ENCODE measurements at regions not wholly inside any gene's neighbourhood (a gene's known extent, or its start where the extent isn't known, plus 50 kb on each side); places are given as distances from the start of the nearest gene placed in this dataset.

DNA sequence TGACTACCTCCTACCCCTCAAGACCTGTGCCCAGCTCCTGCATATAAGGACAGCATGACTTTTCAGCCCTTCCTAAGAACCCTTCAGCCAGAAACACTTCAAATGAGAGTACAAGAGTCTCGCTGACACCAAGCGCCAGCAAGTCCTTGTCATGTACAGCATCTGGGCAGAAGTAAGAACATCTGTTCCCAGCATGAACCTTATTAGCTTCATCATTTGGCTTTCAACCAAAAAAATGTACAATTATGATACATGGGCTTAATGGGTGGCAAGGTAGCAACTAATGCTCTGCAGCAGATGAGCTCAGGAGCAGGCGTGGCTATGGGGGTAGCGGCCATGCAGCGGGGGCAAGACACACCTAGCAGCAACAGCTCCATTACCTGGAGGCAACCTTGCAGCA is 487.6 kb downstream of the COG6 start:
- WGBS (ENCODE audit: insufficient coverage, low coverage, low lambda C conversion rate, missing lambda C conversion rate), result 73% methylated on average over 5 of the region's 5 CpGs
- no peaks in the 10 kb centered on the region for H3K27me3 ChIP-seq
- H3K4me3 ChIP-seq, result no peak overlapping the region
- no peak for TF ChIP-seq POLR2A (IDR thresholded peaks at IDR 0.05)
- TF ChIP-seq, protein P1, sequence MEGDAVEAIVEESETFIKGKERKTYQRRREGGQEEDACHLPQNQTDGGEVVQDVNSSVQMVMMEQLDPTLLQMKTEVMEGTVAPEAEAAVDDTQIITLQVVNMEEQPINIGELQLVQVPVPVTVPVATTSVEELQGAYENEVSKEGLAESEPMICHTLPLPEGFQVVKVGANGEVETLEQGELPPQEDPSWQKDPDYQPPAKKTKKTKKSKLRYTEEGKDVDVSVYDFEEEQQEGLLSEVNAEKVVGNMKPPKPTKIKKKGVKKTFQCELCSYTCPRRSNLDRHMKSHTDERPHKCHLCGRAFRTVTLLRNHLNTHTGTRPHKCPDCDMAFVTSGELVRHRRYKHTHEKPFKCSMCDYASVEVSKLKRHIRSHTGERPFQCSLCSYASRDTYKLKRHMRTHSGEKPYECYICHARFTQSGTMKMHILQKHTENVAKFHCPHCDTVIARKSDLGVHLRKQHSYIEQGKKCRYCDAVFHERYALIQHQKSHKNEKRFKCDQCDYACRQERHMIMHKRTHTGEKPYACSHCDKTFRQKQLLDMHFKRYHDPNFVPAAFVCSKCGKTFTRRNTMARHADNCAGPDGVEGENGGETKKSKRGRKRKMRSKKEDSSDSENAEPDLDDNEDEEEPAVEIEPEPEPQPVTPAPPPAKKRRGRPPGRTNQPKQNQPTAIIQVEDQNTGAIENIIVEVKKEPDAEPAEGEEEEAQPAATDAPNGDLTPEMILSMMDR (IDR thresholded peaks at IDR 0.05), result no peak
- no peak for DNase-seq
- no peaks in the 10 kb centered on the region for H3K9me3 ChIP-seq
- ATAC-seq, result no peak
- intact Hi-C loops (cut with DNase I), result no loop called here
- H3K4me1 ChIP-seq, result no peaks in the 10 kb centered on the region
- H3K36me3 ChIP-seq, result no peaks in the 10 kb centered on the region
- no peak overlapping the region for H3K27ac ChIP-seq

GRCh38 chr13:40143559-40143958 is 488.1 kb downstream of the COG6 start:
- H3K4me3 ChIP-seq, result no peak overlapping the region
- ATAC-seq (no peak), DNase-seq (no peak)
- TF ChIP-seq, protein P1 (IDR thresholded peaks at IDR 0.05), result no peak
- TF ChIP-seq POLR2A (IDR thresholded peaks at IDR 0.05), result no peak
- H3K36me3 ChIP-seq, result no peaks in the 10 kb centered on the region
- H3K4me1 ChIP-seq, result no peaks in the 10 kb centered on the region
- H3K27me3 ChIP-seq, result no peaks in the 10 kb centered on the region
- no peak overlapping the region for H3K27ac ChIP-seq
- intact Hi-C loops (cut with DNase I), result no loop called here
- WGBS (ENCODE audit: insufficient coverage, low coverage, low lambda C conversion rate, missing lambda C conversion rate), result 86% methylated on average over 1 of the region's 6 CpGs
- no peaks in the 10 kb centered on the region for H3K9me3 ChIP-seq

DNA sequence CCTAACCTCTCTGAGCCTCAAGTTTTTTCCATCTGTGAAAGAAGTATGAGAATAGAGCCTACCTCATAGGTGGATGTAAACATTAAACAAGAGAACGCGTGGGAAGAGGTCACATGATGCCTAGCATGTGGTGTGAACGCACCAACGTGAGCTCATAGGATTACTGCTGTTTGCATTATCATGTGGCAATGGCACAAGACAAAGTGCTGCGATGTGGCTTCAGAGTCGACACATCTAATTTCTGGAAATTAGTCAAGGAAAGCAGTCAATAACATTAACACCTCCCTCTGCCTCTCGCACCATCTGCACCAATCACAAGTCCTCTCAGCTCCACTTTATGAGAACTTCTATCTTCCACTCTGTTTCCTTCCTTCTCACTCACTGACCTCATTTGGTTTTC is 489.7 kb downstream of the COG6 start:
- no peaks in the 10 kb centered on the region for H3K9me3 ChIP-seq
- no peaks in the 10 kb centered on the region for H3K4me1 ChIP-seq
- DNase-seq (no peak), ATAC-seq (no peak)
- intact Hi-C loops (cut with DNase I), result no loop called here
- H3K27ac ChIP-seq, result no peak overlapping the region
- 87% methylated on average over 5 of the region's 7 CpGs for WGBS (ENCODE audit: insufficient coverage, low coverage, low lambda C conversion rate, missing lambda C conversion rate)
- H3K4me3 ChIP-seq, result no peak overlapping the region
- H3K36me3 ChIP-seq, result no peaks in the 10 kb centered on the region
- TF ChIP-seq POLR2A (IDR thresholded peaks at IDR 0.05), result no peak
- TF ChIP-seq, protein P1 (IDR thresholded peaks at IDR 0.05), result no peak
- no peaks in the 10 kb centered on the region for H3K27me3 ChIP-seq

DNA sequence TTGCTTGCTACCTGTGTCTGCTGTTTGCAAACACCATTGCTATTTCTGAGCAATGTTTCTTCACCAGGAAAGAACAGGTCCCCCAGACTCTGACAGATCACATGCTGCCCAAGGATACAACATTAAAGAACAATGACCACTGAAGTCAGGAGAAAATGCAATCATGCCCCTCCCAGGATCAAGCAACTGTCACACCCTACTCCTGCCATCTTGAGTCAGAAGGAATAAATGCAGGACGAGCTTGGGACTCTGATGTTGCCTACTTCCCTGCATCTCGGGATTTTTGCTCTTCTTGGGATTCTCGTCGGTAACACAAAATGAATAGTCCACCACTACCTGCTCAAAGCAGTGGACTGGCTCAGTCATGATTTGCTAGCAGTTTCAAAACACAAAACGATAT is 490.6 kb downstream of the COG6 start:
- ATAC-seq (no peak), DNase-seq (no peak)
- H3K27ac ChIP-seq, result no peak overlapping the region
- H3K36me3 ChIP-seq, result no peaks in the 10 kb centered on the region
- intact Hi-C loops (cut with DNase I), result no loop called here
- no peaks in the 10 kb centered on the region for H3K4me1 ChIP-seq
- no peaks in the 10 kb centered on the region for H3K27me3 ChIP-seq
- H3K9me3 ChIP-seq, result no peaks in the 10 kb centered on the region
- whole genome bisulfite sequencing (ENCODE audit: insufficient coverage, low coverage, low lambda C conversion rate, missing lambda C conversion rate), result 68% methylated on average over 5 of the region's 5 CpGs
- TF ChIP-seq, protein P1 (IDR thresholded peaks at IDR 0.05), result no peak
- no peak for TF ChIP-seq POLR2A (IDR thresholded peaks at IDR 0.05)
- no peak overlapping the region for H3K4me3 ChIP-seq

DNA sequence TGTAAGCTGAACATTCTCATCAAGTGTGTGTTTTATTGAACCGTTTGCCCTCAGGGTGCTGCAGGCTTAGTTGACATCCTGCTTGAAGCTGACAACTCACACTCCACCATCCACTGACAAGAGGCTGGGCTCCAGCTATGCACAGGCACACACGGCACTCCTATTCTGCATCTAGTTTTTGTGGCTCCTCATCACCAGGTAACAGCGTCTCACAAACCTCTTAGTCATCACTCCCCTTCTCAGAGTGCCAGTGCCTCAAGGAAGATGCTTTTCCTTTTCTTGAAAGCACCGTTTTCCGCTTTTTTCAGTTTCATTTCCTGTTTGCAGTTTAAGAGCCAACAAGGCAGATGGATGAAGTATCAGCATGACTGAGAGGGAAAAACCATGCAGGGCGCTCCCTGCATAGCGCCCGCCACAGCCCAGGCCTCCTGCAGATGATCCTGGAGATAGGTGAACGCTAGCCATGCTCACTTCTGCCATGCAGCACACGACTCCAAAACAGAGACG is 491.2 kb downstream of the COG6 start:
- Histone ChIP-seq H3K4me3 (no peak overlapping the region), H3K27ac (no peak overlapping the region), H3K9me3 (no peaks in the 10 kb centered on the region), H3K4me1 (no peaks in the 10 kb centered on the region), H3K36me3 (no peaks in the 10 kb centered on the region), H3K27me3 (no peaks in the 10 kb centered on the region)
- DNase-seq (no peak), ATAC-seq (peak; percentile 8 to 27 (median 12))
- WGBS (ENCODE audit: insufficient coverage, low coverage, low lambda C conversion rate, missing lambda C conversion rate), result 67% methylated on average over 11 of the region's 11 CpGs
- intact Hi-C loops (cut with DNase I), result no loop called here
- no peak for TF ChIP-seq POLR2A (IDR thresholded peaks at IDR 0.05)
- TF ChIP-seq, protein P1 (IDR thresholded peaks at IDR 0.05), result no peak

Measured in right lobe of liver (tissue), 6 donors.